ENCODE measurements at regions not wholly inside any gene's neighbourhood (a gene's known extent, or its start where the extent isn't known, plus 50 kb on each side); places are given as distances from the start of the nearest gene placed in this dataset.
A peak's percentile ranks its signal among the peaks of the same experiment; 100 is the strongest.

- no peak for DNase-seq
Measured at GRCh38 chr3:150215616-150216015, 192.5 kb upstream of the TSC22D2 start.

- DNase-seq: no peak
Measured at GRCh38 chr3:150213577-150213976, 194.5 kb upstream of the TSC22D2 start.

GRCh38 chr3:150210461-150211110 is 197.5 kb upstream of the TSC22D2 start:
- no peak for DNase-seq

- DNase-seq: no peak
Measured at GRCh38 chr3:150203273-150203672, 204.8 kb upstream of the TSC22D2 start.

GRCh38 chr3:150202711-150203110 is 205.4 kb upstream of the TSC22D2 start:
- no peak for DNase-seq

GRCh38 chr3:150194957-150195356 is 213.1 kb upstream of the TSC22D2 start:
- no peak for DNase-seq

GRCh38 chr3:150194513-150194912 is 213.6 kb upstream of the TSC22D2 start:
- no peak for DNase-seq

GRCh38 chr3:150184426-150185071 is 213.9 kb upstream of the PFN2 start:
- DNase-seq: no peak

GRCh38 chr3:150183678-150184425 is 213.2 kb upstream of the PFN2 start:
- DNase-seq: peak; percentile 62

- no peak for DNase-seq
Measured at GRCh38 chr3:150180334-150180733, 209.6 kb upstream of the PFN2 start.

GRCh38 chr3:150179330-150179729 is 208.6 kb upstream of the PFN2 start:
- DNase-seq: no peak

- no peak for DNase-seq
Measured at GRCh38 chr3:150177673-150178381, 207.1 kb upstream of the PFN2 start.

GRCh38 chr3:150174179-150174578 is 203.5 kb upstream of the PFN2 start:
- DNase-seq: no peak

GRCh38 chr3:150172356-150172755 is 201.7 kb upstream of the PFN2 start:
- no peak for DNase-seq

- DNase-seq: peak; percentile 47
Measured at GRCh38 chr3:150170852-150171520, 200.3 kb upstream of the PFN2 start.

- DNase-seq: no peak
Measured at GRCh38 chr3:150169330-150169940, 198.7 kb upstream of the PFN2 start.

- no peak for DNase-seq
Measured at GRCh38 chr3:150168698-150169097, 198.0 kb upstream of the PFN2 start.

GRCh38 chr3:150165396-150166094 is 194.8 kb upstream of the PFN2 start:
- DNase-seq: no peak

- DNase-seq: no peak
Measured at GRCh38 chr3:150161011-150161410, 190.3 kb upstream of the PFN2 start.

- no peak for DNase-seq
Measured at GRCh38 chr3:150158943-150159625, 188.4 kb upstream of the PFN2 start.

GRCh38 chr3:150152567-150152966 is 181.9 kb upstream of the PFN2 start:
- no peak for DNase-seq

Data from SHP77 treated with DMSO at 0.1 percent for 48 hours (cell line).